HepG2 (cell line): ENCODE measurements at regions not wholly inside any gene's neighbourhood (a gene's known extent, or its start where the extent isn't known, plus 50 kb on each side); places are given as distances from the start of the nearest gene placed in this dataset.

Experiments used
- AFF4 ChIP-seq: sonication (generic); formaldehyde crosslinking; IDR thresholded peaks from 2 replicates; pipeline ENCODE4 v1.4.0; 2020; ENCODE audit warnings: missing genetic modification reagents
- AGO2 ChIP-seq: fragments of 200-400 bp; formaldehyde crosslinking; optimal IDR thresholded peaks from 2 replicates; pipeline ENCODE3; 2017; ENCODE audit warnings: mild to moderate bottlenecking, low read depth, low read length, moderate library complexity
- AHDC1 ChIP-seq: sonication (generic); formaldehyde crosslinking; IDR thresholded peaks from 2 replicates; pipeline ENCODE4 v1.5.1; 2020; ENCODE audit warnings: mild to moderate bottlenecking, missing genetic modification reagents, borderline replicate concordance
- ATF3 ChIP-seq: sonication (generic); formaldehyde crosslinking; IDR thresholded peaks from 2 replicates; pipeline ENCODE4 v1.4.0; 2020; ENCODE audit warnings: missing genetic modification reagents
- CHD2 ChIP-seq: IDR thresholded peaks from 2 replicates; pipeline ENCODE4 v1.6.1; 2011; ENCODE audit warnings: low read depth, low read length, improper control_type of control experiment
- CHD4 ChIP-seq: fragments of 200-600 bp; sonication (generic); IDR thresholded peaks from 2 replicates; pipeline ENCODE4 v1.7.0; 2017; ENCODE audit warnings: mild to moderate bottlenecking, low read length, borderline replicate concordance
- EED ChIP-seq: sonication (generic); formaldehyde crosslinking; IDR thresholded peaks from 2 replicates; pipeline ENCODE4 v1.5.0; 2020; ENCODE audit warnings: mild to moderate bottlenecking, missing genetic modification reagents
- ELF3 ChIP-seq: IDR thresholded peaks from 2 replicates; pipeline ENCODE4 v1.6.1; 2016; ENCODE audit warnings: missing genetic modification reagents, missing compliant biosample characterization
- KDM1A ChIP-seq: IDR thresholded peaks from 2 replicates; pipeline ENCODE4 v1.6.1; 2016; ENCODE audit warnings: missing compliant biosample characterization
- KLF16 ChIP-seq, 2 experiments: sonication (generic) in 1 of 2; formaldehyde crosslinking in 1 of 2; IDR thresholded peaks; 2 replicates each; pipeline versions ENCODE4 v1.6.1 to v1.8.0; 2016 to 2023; ENCODE audit warnings: missing genetic modification reagents in 2 of 2, missing compliant biosample characterization in 1 of 2
- MED13 ChIP-seq: sonication (generic); formaldehyde crosslinking; IDR thresholded peaks from 2 replicates; pipeline ENCODE4 v1.5.0; 2020; ENCODE audit warnings: missing genetic modification reagents
- SMYD3 ChIP-seq: sonication (generic); formaldehyde crosslinking; IDR thresholded peaks from 2 replicates; pipeline ENCODE4 v1.8.1; 2023; ENCODE audit warnings: mild to moderate bottlenecking, missing genetic modification reagents
- ZMYM2 ChIP-seq: sonication (generic); formaldehyde crosslinking; IDR thresholded peaks from 2 replicates; pipeline ENCODE4 v1.8.0; 2022; ENCODE audit warnings: mild to moderate bottlenecking, missing genetic modification reagents
- ZNF18 ChIP-seq: sonication (generic); formaldehyde crosslinking; IDR thresholded peaks from 2 replicates; pipeline ENCODE4 v1.8.0; 2022; ENCODE audit warnings: mild to moderate bottlenecking, missing genetic modification reagents; ENCODE audit not compliant: insufficient replicate concordance
- ZNF235 ChIP-seq: sonication (generic); formaldehyde crosslinking; IDR thresholded peaks from 2 replicates; pipeline ENCODE4 v1.8.1; 2023; ENCODE audit warnings: mild to moderate bottlenecking, missing genetic modification reagents, borderline replicate concordance
- ZNF607 ChIP-seq: sonication (generic); formaldehyde crosslinking; IDR thresholded peaks from 2 replicates; pipeline ENCODE4 v1.5.1; 2020; ENCODE audit warnings: missing genetic modification reagents, mild to moderate bottlenecking, borderline replicate concordance
- ZNF839 ChIP-seq: sonication (generic); formaldehyde crosslinking; IDR thresholded peaks from 2 replicates; pipeline ENCODE4 v1.4.0; 2020; ENCODE audit warnings: missing genetic modification reagents, mild to moderate bottlenecking, borderline replicate concordance

- TF ChIP-seq AHDC1 (CRISPR knock-in tag): peak; percentile 99
- peak; percentile 92 for TF ChIP-seq ZNF607 (CRISPR knock-in tag)
- 0 out of 2 replicates have a peak, but pooled peaks have one; percentile 35 for TF ChIP-seq ZNF235 (CRISPR knock-in tag)
- no peak for TF ChIP-seq ZNF839
- TF ChIP-seq AGO2: no peak
- TF ChIP-seq ZMYM2 (CRISPR knock-in tag): peak; percentile 97
- TF ChIP-seq EED (CRISPR knock-in tag): no peak
- peak; percentile 96 for TF ChIP-seq KDM1A
- TF ChIP-seq CHD2: no peak; the same call in 1 of the 2 replicates
- TF ChIP-seq ZNF18: no peak
- TF ChIP-seq SMYD3 (CRISPR knock-in tag): peak; percentile 89
- TF ChIP-seq KLF16 (CRISPR knock-in tag; IDR thresholded peaks at IDR 0.05): peak in 1 of 2 experiments; percentile 94; a peak in 2 of 4 replicates
- TF ChIP-seq ELF3 (CRISPR knock-in tag): peak; percentile 81
- TF ChIP-seq AFF4 (CRISPR knock-in tag): no peak; the same call in 1 of the 2 replicates
- peak; percentile 85; the same call in 1 of the 2 replicates for TF ChIP-seq CHD4
- peak; percentile 54 for TF ChIP-seq ATF3 (CRISPR knock-in tag)
- peak; percentile 92 for TF ChIP-seq MED13 (CRISPR knock-in tag)
These were observed 165.2 kb downstream of the SUCLG1 start (continued) for GRCh38 chr2:84293791-84294380.
